Nephron progenitor cell (in vitro differentiated cells): ENCODE measurements at regions not wholly inside any gene's neighbourhood (a gene's known extent, or its start where the extent isn't known, plus 50 kb on each side); places are given as distances from the start of the nearest gene placed in this dataset.

Experiments used
- DNase-seq: peaks from one replicate; pipeline ENCODE4 v3.0.0; 2021
- H3K27ac Mint-ChIP-seq: 2 replicates; pipeline ENCODE4 v1.8.0; 2021; ENCODE audit warnings: mild to moderate bottlenecking, moderate library complexity, mixed read lengths
- H3K27me3 Mint-ChIP-seq: 2 replicates; pipeline ENCODE4 v1.8.0; 2021; ENCODE audit warnings: mild to moderate bottlenecking, low read depth, mixed read lengths; ENCODE audit not compliant: poor library complexity
- H3K36me3 Mint-ChIP-seq: 2 replicates; pipeline ENCODE4 v1.8.0; 2021; ENCODE audit warnings: low read depth, mixed read lengths
- H3K4me1 Mint-ChIP-seq: 2 replicates; pipeline ENCODE4 v1.8.0; 2021; ENCODE audit warnings: mixed read lengths
- H3K4me3 Mint-ChIP-seq: 2 replicates; pipeline ENCODE4 v1.8.0; 2021; ENCODE audit warnings: mild to moderate bottlenecking, moderate library complexity, mixed read lengths
- H3K9me3 Mint-ChIP-seq: 2 replicates; pipeline ENCODE4 v1.8.0; 2021; ENCODE audit warnings: mild to moderate bottlenecking, moderate library complexity, mixed read lengths
- TF ChIP-seq, protein P1 (sequence below): fragments of 200-600 bp; sonication (generic); IDR thresholded peaks from 2 replicates; pipeline ENCODE4 v1.5.0; 2021; ENCODE audit warnings: antibody characterized with exemption

DNA sequence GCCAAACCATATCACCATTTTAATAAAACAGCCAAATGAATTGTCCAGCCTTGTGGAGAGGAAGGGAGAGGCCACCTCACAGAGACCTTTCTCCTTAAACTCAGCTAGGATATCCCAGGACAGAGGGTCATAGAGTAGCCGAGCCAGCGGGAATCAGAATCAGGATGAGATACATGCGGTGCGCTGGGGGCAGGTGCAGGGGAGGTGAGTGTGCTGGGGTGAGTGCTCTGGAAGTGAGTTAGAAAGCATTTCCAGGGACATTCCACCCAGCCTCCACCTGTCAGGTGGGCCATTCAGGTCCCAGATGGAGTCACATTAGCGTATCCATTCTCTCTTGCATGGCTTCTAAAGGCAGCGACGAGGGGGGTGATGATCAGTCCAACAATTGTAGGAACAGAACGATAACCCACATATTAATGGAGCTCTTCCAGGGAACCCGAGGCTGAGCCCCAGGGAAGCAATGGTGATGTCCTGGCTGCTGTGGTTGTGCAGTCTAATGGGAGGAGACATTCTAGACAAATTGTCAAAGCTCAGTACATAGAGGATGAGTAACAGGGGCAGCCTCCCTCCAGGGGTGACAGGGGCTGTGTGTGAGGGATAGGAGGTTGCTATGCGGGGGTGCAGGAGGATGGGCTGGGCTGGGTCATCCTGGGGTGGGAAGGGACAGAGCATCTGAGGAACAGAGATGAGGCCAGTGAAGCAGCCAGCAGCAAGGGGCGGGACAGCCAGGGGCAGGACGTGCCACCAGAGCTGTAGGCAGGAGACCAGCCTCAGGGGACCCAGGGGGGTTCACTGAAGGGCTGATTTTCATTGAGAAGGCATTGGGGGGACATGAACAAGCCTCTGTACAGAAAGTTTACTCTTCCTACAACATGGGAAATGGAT is 88.7 kb upstream of the FRMD1 start:
- no peaks in the 10 kb centered on the region for H3K9me3 Mint-ChIP-seq
- no peak for DNase-seq

DNA sequence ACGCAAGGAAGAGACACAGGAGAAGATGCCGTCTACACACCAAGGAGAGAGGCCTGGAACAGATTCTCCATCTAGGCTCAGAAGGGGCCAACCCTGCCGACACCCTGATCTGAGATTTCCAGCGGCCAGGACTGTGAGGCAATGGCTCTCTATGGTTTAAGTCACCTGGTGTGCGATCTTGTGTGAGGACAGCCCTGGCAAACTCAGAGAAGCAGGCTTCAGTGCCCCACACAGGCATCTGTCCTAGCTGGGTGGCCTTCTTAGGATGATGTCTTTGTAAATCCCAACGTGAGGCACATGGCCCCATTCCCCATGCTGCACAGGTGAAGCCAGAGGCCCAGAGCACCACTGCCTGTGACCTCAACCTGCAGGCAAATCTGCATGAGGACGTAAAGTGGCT is 87.6 kb upstream of the FRMD1 start:
- Mint-ChIP-seq H3K36me3 (no peaks in the 10 kb centered on the region), H3K9me3 (no peaks in the 10 kb centered on the region), H3K27me3 (peaks cover 10% of the 10 kb centered on the region), H3K4me3 (no peak overlapping the region), H3K4me1 (peaks cover 32% of the 10 kb centered on the region), H3K27ac (no peak overlapping the region)
- DNase-seq, result no peak
- TF ChIP-seq, protein P1, sequence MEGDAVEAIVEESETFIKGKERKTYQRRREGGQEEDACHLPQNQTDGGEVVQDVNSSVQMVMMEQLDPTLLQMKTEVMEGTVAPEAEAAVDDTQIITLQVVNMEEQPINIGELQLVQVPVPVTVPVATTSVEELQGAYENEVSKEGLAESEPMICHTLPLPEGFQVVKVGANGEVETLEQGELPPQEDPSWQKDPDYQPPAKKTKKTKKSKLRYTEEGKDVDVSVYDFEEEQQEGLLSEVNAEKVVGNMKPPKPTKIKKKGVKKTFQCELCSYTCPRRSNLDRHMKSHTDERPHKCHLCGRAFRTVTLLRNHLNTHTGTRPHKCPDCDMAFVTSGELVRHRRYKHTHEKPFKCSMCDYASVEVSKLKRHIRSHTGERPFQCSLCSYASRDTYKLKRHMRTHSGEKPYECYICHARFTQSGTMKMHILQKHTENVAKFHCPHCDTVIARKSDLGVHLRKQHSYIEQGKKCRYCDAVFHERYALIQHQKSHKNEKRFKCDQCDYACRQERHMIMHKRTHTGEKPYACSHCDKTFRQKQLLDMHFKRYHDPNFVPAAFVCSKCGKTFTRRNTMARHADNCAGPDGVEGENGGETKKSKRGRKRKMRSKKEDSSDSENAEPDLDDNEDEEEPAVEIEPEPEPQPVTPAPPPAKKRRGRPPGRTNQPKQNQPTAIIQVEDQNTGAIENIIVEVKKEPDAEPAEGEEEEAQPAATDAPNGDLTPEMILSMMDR, result no peak

More for the DNA sequence above, 88.7 kb upstream of the FRMD1 start:
- peaks cover 33% of the 10 kb centered on the region for H3K4me1 Mint-ChIP-seq
- no peak overlapping the region for H3K27ac Mint-ChIP-seq
- no peak overlapping the region for H3K4me3 Mint-ChIP-seq
- TF ChIP-seq, protein P1, result no peak
- H3K27me3 Mint-ChIP-seq, result peaks cover 10% of the 10 kb centered on the region
- no peaks in the 10 kb centered on the region for H3K36me3 Mint-ChIP-seq

DNA sequence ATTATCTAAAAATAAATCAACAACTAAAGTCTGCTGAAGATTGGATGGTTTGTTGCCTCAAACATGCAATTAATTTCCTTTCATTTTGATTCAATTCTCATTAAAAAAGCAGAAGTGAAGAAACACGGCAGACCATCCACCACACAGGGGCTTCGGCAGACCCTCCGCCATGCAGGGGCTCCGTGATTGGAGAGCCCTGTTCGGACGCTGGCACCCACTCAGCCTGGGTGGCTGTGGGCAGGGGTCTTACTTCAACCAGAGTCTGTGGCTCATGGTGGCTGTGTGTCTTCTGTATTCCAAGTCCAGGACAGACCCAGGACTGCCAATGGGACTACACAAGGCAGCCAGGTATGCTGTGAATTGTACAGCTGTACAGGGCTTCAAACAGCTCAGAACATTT is 86.9 kb upstream of the FRMD1 start:
- no peaks in the 10 kb centered on the region for H3K9me3 Mint-ChIP-seq
- no peak for DNase-seq
- peaks cover 30% of the 10 kb centered on the region for H3K4me1 Mint-ChIP-seq
- no peak overlapping the region for H3K4me3 Mint-ChIP-seq
- peaks cover 10% of the 10 kb centered on the region for H3K27me3 Mint-ChIP-seq
- no peaks in the 10 kb centered on the region for H3K36me3 Mint-ChIP-seq
- TF ChIP-seq, protein P1, result no peak
- H3K27ac Mint-ChIP-seq, result no peak overlapping the region

DNA sequence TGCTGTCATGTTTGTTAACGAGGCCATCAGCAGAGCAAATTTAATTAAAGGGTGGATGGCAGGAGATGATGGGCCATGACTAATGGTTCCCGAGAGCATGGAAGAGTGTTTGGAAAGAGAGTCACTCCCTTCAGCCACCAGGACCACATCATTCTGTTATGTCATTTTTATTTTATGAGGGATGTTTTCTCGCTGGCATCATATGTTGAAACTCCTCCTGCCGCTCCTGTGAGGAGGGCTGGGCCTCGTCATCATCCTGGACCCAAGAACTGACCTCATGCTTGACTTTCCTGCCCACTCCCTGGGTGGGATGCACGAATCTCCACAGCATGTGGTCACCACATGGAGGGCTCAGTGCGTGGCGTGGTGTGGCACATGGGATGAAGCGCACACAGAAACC is 86.4 kb upstream of the FRMD1 start:
- H3K4me3 Mint-ChIP-seq, result no peak overlapping the region
- no peaks in the 10 kb centered on the region for H3K36me3 Mint-ChIP-seq
- H3K27ac Mint-ChIP-seq, result no peak overlapping the region
- H3K27me3 Mint-ChIP-seq, result peaks cover 10% of the 10 kb centered on the region
- no peaks in the 10 kb centered on the region for H3K9me3 Mint-ChIP-seq
- H3K4me1 Mint-ChIP-seq, result peaks cover 30% of the 10 kb centered on the region
- TF ChIP-seq, protein P1, result no peak
- DNase-seq, result no peak

DNA sequence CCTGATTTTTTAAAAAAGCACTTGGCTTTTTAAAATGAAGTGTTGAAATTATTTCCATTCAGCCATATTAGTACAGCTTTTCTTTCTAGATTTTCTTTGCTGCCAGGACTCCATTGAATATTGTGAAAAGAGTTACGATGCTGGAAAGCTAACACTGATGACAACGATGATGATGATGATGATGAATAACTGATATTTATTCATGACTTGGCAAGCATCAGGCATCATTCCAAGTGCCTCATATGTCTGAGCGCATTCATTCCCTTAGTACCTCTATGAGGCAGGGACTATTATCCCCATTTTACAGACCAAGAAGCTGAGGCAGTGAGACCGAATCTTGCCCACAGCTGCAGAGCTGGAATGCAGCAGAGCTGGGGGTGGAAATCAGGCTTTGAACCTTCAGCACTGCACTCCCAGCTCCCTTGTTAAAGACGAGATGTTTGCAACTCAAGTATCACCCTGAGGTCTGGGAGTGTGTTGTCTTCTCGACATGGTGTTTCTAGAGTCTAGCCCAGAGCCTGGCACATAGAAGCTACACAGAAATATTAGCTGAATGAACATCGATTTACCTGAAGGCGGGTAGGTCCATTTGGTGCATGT is 85.5 kb upstream of the FRMD1 start:
- Mint-ChIP-seq H3K36me3 (no peaks in the 10 kb centered on the region), H3K27me3 (peaks cover 10% of the 10 kb centered on the region), H3K4me1 (peaks cover 30% of the 10 kb centered on the region), H3K4me3 (no peak overlapping the region), H3K9me3 (no peaks in the 10 kb centered on the region), H3K27ac (no peak overlapping the region)
- DNase-seq, result no peak
- TF ChIP-seq, protein P1, result no peak
